ENCODE measurements at regions not wholly inside any gene's neighbourhood (a gene's known extent, or its start where the extent isn't known, plus 50 kb on each side); places are given as distances from the start of the nearest gene placed in this dataset.

GRCh38 chr3:74535281-74535680 is 79.2 kb downstream of the CNTN3 start:
- TF ChIP-seq CTCF (IDR thresholded peaks at IDR 0.05) (no peak), POLR2A (IDR thresholded peaks at IDR 0.05) (no peak)

Data from prostate gland (tissue), 2 donors.